Glomerular visceral epithelial cell (primary cell): ENCODE measurements at regions not wholly inside any gene's neighbourhood (a gene's known extent, or its start where the extent isn't known, plus 50 kb on each side); places are given as distances from the start of the nearest gene placed in this dataset.

Source experiments
- DNase-seq: peaks from one replicate; pipeline ENCODE4 v3.0.0-alpha.2; 2016; ENCODE audit errors: extremely low spot score

- no peak for DNase-seq
Measured at GRCh38 chr6:92635553-92636153, 783.7 kb downstream of the EPHA7 start.

GRCh38 chr6:92634561-92634960 lies 784.8 kb downstream of the EPHA7 start:
- no peak for DNase-seq

DNA sequence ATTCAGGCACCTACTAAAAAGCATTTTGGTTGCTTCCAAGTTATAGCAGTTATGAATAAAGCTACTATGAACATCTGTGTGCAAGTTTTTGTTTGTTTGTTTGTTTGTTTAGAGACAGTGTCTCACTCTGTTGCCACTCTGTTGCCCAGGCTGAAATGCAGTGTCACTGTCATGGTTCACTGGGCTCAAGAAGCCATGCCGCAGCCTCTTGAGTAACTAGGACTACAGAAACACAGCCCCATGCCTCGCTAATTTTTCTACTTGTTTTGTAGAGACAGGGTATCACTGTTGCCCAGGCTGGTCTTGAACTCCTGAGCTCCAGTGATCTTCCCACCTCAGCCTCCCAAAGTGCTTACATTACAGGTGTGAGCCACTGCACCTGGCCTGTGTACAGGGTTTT lies 795.9 kb downstream of the EPHA7 start:
- DNase-seq: no peak

DNA sequence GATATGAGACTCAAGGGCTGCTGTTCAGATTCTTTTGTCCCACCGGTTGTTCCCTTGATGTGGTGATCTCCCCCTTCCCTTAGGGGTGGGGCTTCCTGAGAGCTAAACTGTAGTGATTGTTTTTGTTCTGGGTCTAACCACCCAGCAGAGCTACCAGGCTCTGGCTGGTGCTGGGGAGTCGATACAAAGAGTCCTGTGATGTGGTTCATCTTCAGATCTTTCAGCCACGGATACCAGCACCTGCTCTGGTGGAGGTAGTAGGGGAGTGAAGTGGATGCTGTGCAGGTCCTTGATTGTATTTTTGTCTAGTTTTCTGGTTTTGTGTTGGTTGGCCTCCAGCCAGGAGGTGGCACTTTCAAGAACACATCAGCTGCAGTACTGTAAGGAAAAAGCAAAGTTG lies 801.6 kb downstream of the EPHA7 start:
- no peak for DNase-seq

- no peak for DNase-seq
Measured at GRCh38 chr6:92608751-92609150, 810.6 kb downstream of the EPHA7 start.

DNA sequence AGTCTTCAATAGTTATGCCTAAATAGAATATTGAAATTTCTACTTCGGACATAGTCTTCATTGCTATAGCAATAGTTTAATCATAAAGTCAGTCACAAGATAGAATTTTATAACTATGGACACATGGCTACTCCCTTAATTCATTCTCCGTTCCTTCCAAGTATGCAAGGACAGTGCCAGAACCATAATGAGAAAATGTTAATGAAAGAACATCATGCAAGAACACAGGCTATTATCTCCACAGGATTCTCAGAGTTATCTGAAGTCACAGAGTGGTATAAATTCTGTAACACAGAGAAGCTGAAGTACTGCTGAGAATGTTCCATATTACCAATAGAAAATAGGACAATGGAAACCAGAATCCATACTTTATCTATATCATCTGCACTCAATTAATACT lies 826.2 kb downstream of the EPHA7 start:
- DNase-seq: no peak

DNA sequence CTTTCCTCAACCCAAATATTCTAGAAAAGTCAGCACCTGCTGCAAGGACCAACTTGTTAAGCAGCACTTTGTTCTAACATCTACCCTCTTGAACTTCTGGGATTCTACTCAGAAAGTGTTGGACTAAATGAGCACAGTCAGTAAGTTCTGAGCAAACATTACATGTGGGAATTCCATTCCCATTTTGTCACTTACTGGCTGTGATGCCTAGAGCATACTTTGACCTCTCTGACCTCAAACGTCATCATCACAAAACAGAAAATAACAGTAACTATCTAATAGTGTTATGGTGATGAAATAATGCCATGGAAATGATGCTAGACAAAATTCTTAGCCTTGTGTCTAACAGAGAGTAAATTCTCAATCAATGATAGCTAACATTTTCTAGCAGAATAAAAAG lies 829.4 kb downstream of the EPHA7 start:
- peak; percentile 15 for DNase-seq

DNA sequence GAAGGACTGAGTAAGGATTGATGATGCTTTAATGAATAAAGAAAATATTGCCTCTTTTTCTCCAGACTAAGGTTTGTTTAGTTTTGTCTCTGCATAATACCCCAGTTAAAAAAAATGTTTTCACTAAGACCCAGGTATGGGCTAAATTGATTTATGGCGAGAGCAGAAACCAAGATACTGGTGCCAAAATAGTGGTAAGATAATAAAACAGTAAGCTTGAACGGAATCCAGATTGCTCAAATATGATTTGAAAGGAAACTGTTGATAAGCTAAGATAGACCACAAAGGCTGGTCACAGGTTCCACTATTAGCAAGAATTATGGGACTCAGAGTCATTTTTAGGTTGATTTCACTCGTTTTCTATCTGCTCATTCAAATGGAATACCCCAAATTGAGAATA lies 831.2 kb downstream of the EPHA7 start:
- no peak for DNase-seq

DNA sequence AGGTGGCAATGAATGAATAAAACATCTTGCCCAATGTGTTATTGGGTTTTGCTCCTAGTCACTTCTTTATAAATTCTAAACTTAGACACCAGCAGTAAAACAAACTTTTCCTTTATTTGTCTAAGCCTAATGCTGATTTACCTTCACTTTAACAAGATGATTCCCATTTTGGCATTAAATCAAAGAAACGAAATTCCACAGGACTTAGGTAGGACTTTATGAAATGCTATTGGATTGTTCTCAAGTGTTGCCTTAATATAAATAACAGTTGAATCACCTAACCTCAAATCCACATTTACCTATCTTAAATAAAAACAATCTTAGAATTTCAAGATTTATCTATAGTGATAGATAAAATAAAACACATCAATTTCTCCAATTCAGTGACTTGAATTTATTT lies 831.8 kb downstream of the EPHA7 start:
- DNase-seq: no peak

GRCh38 chr6:92586236-92586977 lies 833.0 kb downstream of the EPHA7 start:
- DNase-seq: no peak

DNA sequence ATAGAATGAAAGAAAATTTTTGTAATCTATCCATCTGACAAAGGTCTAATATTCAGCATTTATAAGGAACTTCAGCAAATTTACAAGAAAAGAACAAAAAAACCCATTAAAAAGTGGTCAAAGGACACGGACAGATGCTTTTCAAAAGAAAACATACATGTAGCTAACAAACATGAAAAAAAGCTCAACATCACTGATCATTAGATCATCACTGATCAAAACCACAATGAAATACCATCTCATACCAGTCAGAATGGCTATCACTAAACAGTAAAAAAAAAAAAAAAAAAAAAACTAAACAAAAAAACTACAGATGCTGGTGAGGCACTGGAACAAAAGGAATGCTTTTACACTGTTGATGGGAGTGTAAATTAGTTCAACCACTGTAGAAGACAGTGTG lies 837.1 kb downstream of the EPHA7 start:
- DNase-seq: peak; percentile 22

DNA sequence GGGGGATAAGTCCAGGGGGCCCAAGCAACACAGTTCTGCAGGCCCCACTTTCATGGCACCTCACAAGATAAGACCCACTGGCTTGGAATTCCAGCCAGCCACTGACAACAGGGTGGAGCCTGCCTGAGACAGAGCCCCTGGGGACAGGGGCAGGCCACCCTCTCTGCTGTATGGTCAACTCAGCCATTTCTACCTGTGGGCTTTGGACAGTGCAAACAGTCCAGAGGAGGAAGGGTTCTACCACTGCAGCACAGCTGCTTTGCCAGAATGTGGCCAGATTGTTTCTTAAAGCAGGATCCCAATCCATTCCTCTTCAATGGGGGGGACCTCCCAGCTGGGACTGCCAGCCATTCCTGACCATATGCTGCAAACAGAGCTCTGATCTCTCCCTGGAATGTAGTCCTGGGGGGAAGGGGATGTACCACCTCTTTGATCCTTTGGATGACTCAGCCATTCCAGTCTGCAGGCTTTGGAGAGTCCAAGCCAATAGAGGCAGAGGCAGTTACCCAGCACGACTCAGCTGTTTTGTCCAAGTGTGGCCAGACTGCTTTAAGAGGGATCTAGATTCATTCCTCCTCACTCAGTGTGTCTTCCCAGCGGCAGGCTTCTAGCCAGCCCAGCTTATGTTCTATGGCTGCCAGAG lies 842.2 kb downstream of the EPHA7 start:
- peak; percentile 69 for DNase-seq

DNA sequence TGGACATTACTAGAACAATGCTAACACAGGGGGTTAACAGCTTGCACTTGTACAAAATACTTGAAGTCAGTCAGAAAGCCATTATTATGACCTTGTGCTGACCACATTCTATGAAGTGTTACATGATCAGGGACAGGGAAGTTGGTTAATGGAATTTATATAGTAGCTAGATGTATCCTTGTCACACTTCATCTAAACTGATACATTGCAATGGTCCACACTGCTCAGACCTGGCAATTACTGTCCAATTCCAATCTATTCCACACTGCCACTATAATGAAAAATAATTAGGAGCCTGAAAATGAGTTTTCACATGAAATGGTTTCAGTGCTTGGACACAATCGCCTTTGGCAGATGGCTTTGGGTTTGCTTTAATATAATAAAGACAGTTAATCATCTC lies 850.8 kb downstream of the EPHA7 start:
- DNase-seq: no peak

DNA sequence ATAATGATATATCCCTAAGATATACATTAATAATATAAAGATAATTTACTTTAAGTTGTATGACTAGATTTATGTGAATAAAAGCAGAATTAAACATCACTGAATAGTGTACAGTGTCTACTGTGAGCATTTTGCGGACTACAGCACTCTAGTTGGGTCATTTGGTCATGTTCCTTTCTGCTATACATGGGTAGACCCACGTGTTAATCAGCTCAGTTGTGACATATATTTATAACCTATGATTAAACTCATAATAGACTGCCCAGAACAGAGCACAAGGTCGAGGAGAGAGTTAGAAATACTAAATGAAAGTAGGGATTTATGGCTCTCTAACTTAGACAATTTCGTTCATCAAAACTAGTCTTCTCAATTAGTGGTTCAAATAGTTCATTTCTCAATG lies 852.7 kb downstream of the EPHA7 start:
- DNase-seq: no peak

GRCh38 chr6:92564376-92564775 lies 855.0 kb downstream of the EPHA7 start:
- no peak for DNase-seq

DNA sequence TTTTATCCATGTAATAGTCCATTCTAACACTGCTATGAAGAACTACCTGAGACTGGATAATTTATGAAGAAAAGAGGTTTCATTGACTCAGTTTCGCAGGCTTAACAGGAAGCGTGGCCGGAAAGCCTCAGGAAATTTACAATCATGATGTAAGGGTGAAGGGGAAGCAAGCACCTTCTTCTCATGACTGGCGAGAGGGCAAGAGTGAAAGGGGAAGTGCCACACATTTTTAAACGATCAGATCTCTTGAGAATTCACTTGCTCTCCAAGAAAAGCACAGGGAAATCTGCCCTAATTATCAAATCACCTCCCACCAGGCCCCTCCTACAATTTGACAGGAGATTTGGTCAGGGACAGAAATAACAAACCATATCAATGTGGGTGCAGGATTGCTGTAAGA lies 859.7 kb downstream of the EPHA7 start:
- DNase-seq: no peak

- DNase-seq: no peak
Measured at GRCh38 chr6:92559003-92559402, 860.4 kb downstream of the EPHA7 start.

DNA sequence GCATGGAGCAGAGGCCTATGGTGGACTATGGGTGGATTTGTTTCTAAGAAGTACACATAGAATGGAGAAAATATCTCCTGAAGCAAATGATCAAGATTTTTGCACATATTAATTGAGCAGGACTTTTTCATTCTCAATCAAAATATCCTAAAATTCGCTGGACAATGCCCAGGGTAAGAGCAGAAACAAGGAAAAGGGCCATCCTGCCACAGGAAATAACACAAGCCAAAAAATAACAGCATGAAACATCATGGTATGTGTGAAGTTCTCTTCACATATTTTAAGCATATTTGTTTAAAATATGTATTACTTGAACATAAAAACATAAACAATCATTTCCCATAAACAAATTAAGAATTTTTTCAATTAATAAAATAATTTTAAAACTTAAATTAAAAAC lies 868.9 kb downstream of the EPHA7 start:
- DNase-seq: no peak

GRCh38 chr6:92545861-92546260 lies 873.5 kb downstream of the EPHA7 start:
- no peak for DNase-seq

DNA sequence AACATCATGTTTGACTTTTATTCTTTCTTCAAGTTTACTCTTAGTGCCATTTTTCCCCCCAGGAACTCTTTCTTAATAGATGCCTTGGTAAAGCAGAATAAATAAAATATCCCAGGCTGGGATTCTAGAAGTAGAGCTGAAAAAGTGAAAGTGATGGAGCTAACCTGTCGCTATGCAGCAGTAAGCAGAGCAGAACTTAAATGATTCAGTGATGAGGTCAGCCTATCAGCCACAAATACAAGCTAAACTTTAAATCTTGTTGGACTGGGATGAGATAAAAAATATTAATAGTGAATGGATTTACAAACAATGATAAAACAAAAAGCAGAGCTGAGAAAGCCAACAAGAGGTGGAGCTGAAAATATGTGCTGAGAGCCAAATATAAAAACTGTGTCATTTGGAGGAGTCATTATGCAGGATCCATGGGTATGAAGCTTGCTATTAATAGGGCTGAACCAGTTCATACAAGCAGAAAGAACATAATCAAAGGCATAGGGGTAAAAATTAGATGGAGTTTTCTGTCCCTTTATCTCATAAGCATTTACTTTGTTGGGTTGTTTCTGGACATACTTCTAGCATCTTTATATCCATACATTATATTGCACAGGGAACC lies 877.8 kb downstream of the EPHA7 start:
- DNase-seq: peak; percentile 28

DNA sequence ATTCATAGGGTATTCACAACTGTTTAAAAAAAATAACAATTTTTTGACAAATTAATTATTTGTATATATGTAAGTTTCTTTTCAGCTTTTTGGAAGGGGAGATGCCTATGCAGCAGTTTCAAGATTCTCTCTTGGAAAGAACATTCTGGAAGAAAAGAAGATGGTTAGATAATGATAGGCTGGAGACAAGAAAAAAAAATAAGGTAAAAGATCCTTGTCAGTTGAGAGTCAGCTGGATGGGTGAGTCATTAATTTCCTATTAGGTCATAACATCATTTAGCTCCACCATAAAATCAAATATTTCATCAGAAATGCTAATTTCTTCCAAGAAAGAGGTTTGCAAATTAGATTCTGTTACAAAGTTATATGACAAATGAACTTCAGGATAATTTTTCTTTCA lies 880.4 kb downstream of the EPHA7 start:
- no peak for DNase-seq

DNA sequence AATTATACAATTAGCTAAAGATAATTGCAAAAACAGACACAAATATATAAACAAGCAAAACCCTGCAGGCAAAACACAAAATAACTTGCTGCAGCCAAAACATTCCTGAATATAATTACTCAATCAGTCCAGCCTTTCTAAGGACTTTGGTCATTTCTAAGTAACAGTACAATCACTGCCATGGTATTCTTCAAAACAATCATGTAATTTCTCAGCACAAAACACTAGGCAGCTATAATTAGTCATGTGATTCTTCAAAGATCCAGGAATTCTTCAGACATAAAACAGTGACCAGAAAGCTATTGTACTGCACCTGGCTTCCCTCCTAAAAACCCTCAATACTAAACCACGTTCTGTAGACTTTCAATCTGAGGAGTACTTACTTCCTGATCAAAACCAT lies 881.1 kb downstream of the EPHA7 start:
- peak; percentile 10 for DNase-seq

- no peak for DNase-seq
Measured at GRCh38 chr6:92534109-92534508, 885.2 kb downstream of the EPHA7 start.
